KOPT-K1 (cell line): ENCODE measurements at regions not wholly inside any gene's neighbourhood (a gene's known extent, or its start where the extent isn't known, plus 50 kb on each side); places are given as distances from the start of the nearest gene placed in this dataset.
"Not testable (repeated sequence)": the region's sequence is repeated elsewhere in the genome, so short reads cannot be mapped to it uniquely, and the experiment has no call there.

Experiments
- H3K27ac ChIP-seq: fragments of 200-600 bp; sonication (generic); 2 replicates; pipeline ENCODE4 v1.5.1; 2016; ENCODE audit warnings: antibody characterized with exemption, mild to moderate bottlenecking, low read depth, low read length; ENCODE audit not compliant: poor library complexity, severe bottlenecking
- H3K36me3 ChIP-seq: fragments of 200-600 bp; sonication (generic); 2 replicates; pipeline ENCODE4 v1.5.1; 2017; ENCODE audit warnings: antibody characterized with exemption, mild to moderate bottlenecking, low read length, moderate library complexity; ENCODE audit not compliant: insufficient read depth
- H3K9me3 ChIP-seq: fragments of 200-600 bp; sonication (generic); 2 replicates; pipeline ENCODE4 v1.5.1; 2017; ENCODE audit warnings: antibody characterized with exemption, low read length, mild to moderate bottlenecking; ENCODE audit not compliant: insufficient read depth, poor library complexity, severe bottlenecking

DNA sequence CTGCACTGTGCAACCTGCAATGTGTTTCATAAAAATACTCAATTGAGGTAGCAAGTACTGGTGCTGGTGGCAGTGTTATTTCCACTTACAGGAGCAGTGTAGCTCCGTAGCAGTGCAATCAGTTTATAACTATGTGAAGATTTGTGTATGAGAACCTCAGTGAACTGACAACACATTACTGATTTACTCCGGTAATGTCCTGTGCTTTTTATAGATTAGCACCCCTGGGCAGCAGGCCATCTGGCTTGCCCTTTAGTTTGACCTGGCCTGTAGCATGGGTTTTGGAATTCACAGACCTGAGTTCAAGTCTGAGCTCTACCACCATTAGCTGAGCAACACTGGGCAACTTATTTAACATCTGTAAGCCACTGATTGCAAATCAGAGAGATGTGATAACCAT is 78.6 kb upstream of the GBA3 start:
- Histone ChIP-seq H3K9me3 (no peaks in the 10 kb centered on the region), H3K36me3 (no peaks in the 10 kb centered on the region), H3K27ac (no peak overlapping the region)

DNA sequence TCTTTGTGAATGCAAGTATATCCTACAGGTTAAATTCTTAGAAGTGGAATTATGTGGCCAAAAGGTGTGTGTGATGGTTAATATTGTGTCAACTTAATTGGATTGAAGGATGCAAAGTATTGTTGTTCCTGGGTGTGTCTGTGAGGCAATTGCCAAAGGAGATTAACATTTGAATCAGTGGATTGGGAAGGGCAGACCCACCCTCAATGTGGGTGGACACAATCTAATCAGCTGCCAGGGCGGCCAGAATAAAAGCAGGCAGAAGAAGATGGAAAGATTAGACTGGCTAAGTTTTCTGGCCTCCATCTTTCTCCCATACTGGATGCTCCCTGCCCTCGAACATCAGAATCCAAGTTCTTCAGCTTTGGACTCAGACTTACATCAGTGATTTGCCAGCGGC is 76.2 kb upstream of the GBA3 start:
- H3K9me3 ChIP-seq, result no peaks in the 10 kb centered on the region
- H3K36me3 ChIP-seq, result no peaks in the 10 kb centered on the region
- H3K27ac ChIP-seq, result no peak overlapping the region

DNA sequence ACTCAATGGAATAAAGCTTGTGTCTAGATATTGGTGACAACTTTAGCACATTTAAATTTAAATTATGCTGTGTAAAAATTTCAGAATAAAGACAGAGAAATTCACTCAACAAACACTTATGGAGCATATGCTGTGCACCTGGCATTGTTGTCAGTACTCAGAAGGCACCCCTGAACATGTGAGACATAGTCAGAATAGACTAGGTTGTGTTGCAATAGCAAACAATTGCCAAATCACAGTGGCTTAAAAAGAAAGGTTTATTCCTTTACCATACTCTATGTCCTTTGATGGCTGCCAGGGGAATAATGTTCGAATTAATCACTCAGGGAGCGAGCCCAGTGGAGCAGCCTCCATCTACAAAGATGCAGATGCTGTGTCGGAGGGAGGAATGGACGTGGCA is 72.6 kb upstream of the GBA3 start:
- not testable (repeated sequence) for H3K36me3 ChIP-seq, H3K9me3 ChIP-seq, H3K27ac ChIP-seq

DNA sequence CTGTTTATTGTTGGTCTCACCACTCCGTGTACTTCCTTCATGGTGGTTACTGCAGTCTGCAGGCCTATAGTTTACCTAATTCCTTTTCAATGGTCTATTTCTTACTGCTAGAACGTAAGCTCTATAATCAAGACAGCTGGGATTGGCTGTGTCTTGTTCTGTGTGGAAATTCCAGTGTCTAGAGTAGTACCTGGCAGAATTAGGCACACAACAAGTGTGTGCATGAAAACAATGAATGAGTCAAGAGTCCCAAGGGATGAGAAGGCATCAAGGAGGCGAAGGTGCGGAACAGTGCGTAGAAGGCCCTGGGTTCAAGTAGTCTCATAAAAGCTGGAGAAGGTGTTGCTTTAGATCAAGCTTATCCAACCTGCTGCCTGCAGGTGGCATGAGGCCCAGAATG is 70.8 kb upstream of the GBA3 start:
- not testable (repeated sequence) for H3K36me3 ChIP-seq, H3K9me3 ChIP-seq

DNA sequence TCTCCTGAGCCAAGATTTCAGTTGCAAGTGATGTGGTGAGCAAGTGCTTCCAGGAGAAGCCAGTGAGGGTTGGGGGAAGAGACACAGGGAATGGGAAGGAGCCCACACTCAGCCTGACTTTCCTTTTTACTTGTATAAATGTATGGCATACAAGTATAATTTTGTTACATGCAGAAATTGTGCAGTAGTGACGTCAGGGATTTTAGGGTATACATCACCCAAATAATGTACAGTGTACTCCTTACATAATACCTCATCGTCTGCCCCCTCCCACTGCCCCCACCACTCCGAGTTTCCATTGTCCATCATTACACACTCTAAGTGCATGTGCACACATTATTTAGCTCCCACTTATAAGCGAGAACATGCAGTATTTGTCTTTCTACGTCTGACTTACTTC is 68.7 kb upstream of the GBA3 start:
- H3K36me3 ChIP-seq, H3K9me3 ChIP-seq, H3K27ac ChIP-seq: not testable (repeated sequence)

More for the DNA sequence above, 70.8 kb upstream of the GBA3 start:
- H3K27ac ChIP-seq, result not testable (repeated sequence)

DNA sequence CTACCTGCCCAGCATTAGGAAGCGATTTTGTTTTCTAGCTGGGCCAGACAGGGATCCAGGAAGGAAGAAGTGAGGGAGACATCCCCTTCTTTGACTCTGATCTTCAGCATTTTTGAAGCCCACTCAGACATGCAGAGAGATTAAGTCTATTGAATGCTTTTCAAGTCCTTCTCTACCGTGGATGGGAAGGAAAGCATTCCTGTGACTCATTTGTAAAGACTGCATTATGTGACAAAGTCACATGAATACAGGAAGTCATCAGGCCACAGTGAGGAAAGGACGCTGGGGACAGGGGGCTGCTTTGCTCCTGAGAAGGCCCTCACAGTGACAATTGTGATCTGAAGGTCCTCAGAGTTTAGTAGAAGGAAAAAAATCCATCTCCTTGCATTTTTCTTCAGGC is 67.4 kb upstream of the GBA3 start:
- no peaks in the 10 kb centered on the region for H3K9me3 ChIP-seq
- no peak overlapping the region for H3K27ac ChIP-seq
- H3K36me3 ChIP-seq, result no peaks in the 10 kb centered on the region

DNA sequence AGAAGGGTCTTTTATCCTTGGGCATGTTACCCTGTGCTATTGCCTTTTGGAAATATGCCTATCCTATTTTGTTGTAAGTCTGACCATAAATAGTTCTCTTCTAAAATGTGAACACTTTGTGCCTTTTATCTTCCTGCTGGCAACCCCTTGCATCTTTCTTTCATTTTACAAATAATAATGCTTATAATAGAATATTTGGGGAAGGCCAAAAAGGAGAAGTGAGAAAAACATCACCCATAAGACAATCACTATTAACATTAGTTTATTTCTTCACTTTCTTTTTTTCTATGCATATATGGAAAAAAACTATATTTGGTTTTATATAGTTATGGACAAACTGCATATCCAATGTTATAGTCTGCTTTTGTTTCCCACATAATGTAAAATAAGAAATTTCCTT is 64.9 kb upstream of the GBA3 start:
- not testable (repeated sequence) for H3K36me3 ChIP-seq, H3K27ac ChIP-seq, H3K9me3 ChIP-seq

DNA sequence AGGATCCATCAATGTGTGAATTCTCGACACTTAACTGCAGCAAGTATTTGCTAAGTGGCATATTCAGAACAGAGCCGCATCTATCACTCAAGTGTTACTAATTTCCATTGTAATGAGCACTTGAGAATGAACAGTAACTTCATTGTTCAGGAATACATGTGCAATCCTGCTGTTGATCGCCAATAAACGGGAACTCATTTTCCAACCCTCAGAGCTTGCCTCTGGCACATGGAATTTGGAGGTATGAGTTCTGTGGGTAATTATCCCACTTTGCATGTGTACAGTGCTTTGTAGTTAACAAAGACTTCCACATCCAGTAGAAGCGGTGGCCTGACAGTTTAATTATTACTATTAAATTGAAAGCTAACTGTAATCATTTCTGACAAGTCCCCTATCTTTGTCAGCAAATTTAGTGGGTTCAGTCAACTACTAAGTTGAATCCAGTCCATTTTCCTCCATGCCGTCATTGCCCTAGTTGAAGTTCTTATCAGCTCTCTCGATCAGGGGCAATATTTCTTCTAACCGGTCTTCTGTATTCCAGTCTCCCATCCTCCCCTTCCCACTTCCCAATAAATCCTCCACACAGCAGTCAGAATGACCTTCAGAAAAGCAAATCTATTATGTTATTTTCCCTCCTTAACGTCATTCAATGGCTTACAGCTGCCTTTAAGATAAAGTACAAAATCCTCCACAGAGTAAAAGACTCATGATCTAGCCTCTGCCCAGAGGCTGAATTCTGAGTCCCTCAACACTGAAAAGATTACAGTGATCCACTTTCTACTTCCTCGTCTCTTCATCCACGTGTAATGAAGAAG is 62.4 kb upstream of the GBA3 start:
- not testable (repeated sequence) for H3K36me3 ChIP-seq, H3K27ac ChIP-seq, H3K9me3 ChIP-seq

DNA sequence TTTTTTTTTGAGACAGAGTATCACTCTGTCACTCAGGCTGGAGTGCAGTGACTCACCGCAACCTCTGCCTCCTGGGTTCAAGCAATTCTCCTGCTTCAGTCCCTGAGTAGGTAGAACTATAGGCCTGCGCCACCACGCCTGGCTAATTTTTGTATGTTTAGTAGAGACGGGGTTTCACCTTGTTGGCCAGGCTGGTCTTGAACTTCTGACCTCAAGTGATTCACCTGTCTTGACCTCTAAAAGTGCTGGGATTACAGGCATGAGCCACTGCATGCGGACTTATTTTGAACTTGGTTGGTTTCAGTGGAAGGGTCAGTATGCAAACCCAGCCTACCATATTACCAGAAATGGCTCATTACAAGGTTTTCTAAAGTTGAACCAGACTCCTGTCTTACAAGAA is 61.6 kb upstream of the GBA3 start:
- not testable (repeated sequence) for H3K36me3 ChIP-seq, H3K27ac ChIP-seq, H3K9me3 ChIP-seq

DNA sequence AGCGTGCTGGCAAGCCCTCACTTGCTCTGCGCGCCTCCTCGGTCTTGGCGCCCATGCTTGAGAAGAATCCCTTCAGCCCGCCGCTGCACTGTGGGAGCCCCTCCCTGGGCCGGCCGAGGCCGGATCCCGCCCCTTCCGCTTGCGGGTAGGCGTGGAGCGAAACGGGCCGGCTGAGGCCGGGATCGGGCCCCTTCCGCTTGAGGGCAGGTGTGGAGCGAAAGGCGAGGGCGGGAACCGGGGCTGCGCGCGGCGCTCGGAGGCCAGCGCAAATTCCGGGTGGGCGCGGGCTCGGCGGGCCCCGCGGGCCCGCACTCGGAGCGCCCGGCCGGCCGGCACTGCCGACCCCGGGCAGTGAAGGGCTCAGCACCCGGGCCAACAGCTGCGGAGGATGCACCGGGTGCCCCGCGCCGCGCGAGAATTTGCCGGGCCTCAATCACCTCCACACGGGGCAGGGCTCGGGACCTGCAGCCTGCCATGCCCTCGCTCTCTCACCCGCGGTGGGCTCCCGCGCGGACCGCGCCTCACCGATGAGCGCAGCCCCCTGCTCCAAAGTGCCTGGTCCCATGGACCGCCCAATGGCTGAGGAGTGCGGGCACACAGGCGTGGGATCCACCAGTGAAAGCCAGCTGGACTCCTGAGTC is 58.1 kb upstream of the GBA3 start:
- Histone ChIP-seq H3K27ac (no peak overlapping the region), H3K9me3 (peaks cover 8% of the 10 kb centered on the region), H3K36me3 (no peaks in the 10 kb centered on the region)

DNA sequence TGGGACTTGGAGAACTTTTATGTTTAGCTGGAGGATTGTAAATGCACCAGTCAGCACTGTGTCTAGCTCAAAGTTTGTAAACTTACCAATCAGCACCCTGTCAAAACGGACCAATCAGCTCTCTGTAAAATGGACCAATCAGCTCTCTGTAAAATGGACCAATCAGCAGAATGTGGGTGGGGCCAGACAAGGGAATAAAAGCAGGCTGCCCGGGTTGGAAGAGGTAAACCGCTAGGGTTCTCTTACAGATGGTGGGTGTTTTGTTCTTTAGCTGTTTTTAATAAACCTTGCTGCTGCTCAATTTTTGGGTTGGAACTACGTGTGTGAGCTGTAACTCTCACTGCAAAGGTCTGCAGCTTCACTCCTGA is 57.6 kb upstream of the GBA3 start:
- peaks cover 13% of the 10 kb centered on the region for H3K9me3 ChIP-seq
- H3K27ac ChIP-seq, H3K36me3 ChIP-seq: not testable (repeated sequence)

DNA sequence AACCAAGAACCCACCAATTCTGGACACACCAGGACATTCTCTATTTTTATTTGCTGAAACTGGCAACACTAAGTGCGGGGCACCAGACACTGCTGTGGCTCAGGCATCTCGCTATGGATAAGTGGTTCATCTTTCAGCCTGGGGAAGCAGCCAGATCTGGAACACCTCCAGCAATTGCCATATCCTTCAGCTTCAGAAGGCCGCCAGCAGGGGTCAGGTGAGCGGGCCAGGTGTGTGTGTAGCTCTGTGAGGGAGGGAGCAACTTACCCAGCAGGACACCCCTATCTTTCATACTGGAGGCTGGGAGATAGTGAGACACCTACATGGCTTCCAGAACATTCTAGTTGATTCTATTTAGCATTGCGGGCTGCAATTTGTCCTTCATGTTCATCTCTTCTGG is 57.0 kb upstream of the GBA3 start:
- Histone ChIP-seq H3K27ac (no peak overlapping the region), H3K36me3 (no peaks in the 10 kb centered on the region), H3K9me3 (peaks cover 17% of the 10 kb centered on the region)

DNA sequence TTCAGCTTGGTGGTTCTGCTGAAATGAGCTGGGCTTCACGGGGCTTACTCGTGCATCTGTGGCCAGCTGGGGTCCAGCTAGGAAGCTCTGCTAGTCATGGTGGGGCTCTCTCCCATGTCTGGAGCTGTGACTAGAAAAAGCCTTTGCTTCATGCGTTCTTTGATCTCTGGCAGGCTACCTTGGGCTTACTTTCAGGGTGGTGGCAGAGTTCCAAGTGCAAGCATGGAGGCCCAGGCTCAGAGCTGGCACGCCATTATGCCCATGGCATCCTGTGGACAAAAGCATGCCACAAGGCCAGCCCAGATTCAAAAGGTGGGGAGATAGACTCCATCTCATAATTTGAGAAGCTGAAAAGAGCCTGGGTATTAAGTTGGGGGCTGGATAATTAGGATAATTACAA is 55.4 kb upstream of the GBA3 start:
- H3K9me3 ChIP-seq, result peaks cover 20% of the 10 kb centered on the region
- H3K27ac ChIP-seq, result no peak overlapping the region
- no peaks in the 10 kb centered on the region for H3K36me3 ChIP-seq
